ENCODE measurements at regions not wholly inside any gene's neighbourhood (a gene's known extent, or its start where the extent isn't known, plus 50 kb on each side); places are given as distances from the start of the nearest gene placed in this dataset.
"Not testable (repeated sequence)": the region's sequence is repeated elsewhere in the genome, so short reads cannot be mapped to it uniquely, and the experiment has no call there.

- no peaks in the 10 kb centered on the region for H3K79me2 ChIP-seq (ENCODE audit: insufficient read depth, low read length)
- no peaks in the 10 kb centered on the region for H3K27me3 ChIP-seq (ENCODE audit: insufficient read depth, low read length, poor library complexity, severe bottlenecking)
- H2AFZ ChIP-seq (ENCODE audit: low read length), result no peak overlapping the region
- no peaks in the 10 kb centered on the region for H3K36me3 ChIP-seq (ENCODE audit: insufficient read depth, low read length)
- no peaks in the 10 kb centered on the region for H4K20me1 ChIP-seq (ENCODE audit: insufficient read depth, low read length, poor library complexity, severe bottlenecking)
- no peaks in the 10 kb centered on the region for H3K9me3 ChIP-seq (ENCODE audit: insufficient read depth, low read depth, low read length)
- no peak overlapping the region for H3K4me3 ChIP-seq (ENCODE audit: low read length, poor library complexity, severe bottlenecking)
- TF ChIP-seq CTCF (conservative IDR thresholded peaks at IDR 0.05; ENCODE audit: low read length) (no peak), EZH2phosphoT487 (IDR thresholded peaks at IDR 0.05; ENCODE audit: borderline replicate concordance) (no peak)
- no peak overlapping the region for H3K4me2 ChIP-seq (ENCODE audit: low read depth, low read length, poor library complexity, severe bottlenecking)
- H3K4me1 ChIP-seq (ENCODE audit: insufficient read depth, low read length, poor library complexity, severe bottlenecking), result no peaks in the 10 kb centered on the region
- H3F3A ChIP-seq (ENCODE audit: low read depth), result no peaks in the 10 kb centered on the region
- no peak overlapping the region for H3K9ac ChIP-seq (ENCODE audit: low read depth, low read length, poor library complexity, severe bottlenecking)
- H3K9me2 ChIP-seq (replicated peaks; ENCODE audit: low read depth, low read length), result no peaks in the 10 kb centered on the region
Observed at GRCh38 chr6:101089640-101090039, 208.5 kb upstream of the ASCC3 start.

GRCh38 chr6:101090281-101090680 lies 209.2 kb upstream of the ASCC3 start:
- Histone ChIP-seq H3K4me2 (ENCODE audit: low read depth, low read length, poor library complexity, severe bottlenecking) (no peak overlapping the region), H3K36me3 (ENCODE audit: insufficient read depth, low read length) (no peaks in the 10 kb centered on the region), H3K9me3 (ENCODE audit: insufficient read depth, low read depth, low read length) (no peaks in the 10 kb centered on the region), H3K4me3 (ENCODE audit: low read length, poor library complexity, severe bottlenecking) (no peak overlapping the region), H3K79me2 (ENCODE audit: insufficient read depth, low read length) (no peaks in the 10 kb centered on the region), H4K20me1 (ENCODE audit: insufficient read depth, low read length, poor library complexity, severe bottlenecking) (no peaks in the 10 kb centered on the region), H3K4me1 (ENCODE audit: insufficient read depth, low read length, poor library complexity, severe bottlenecking) (no peaks in the 10 kb centered on the region), H3F3A (ENCODE audit: low read depth) (no peaks in the 10 kb centered on the region), H3K27me3 (ENCODE audit: insufficient read depth, low read length, poor library complexity, severe bottlenecking) (no peaks in the 10 kb centered on the region), H2AFZ (ENCODE audit: low read length) (no peak overlapping the region), H3K9me2 (replicated peaks; ENCODE audit: low read depth, low read length) (no peaks in the 10 kb centered on the region), H3K9ac (ENCODE audit: low read depth, low read length, poor library complexity, severe bottlenecking) (no peak overlapping the region)
- TF ChIP-seq EZH2phosphoT487 (IDR thresholded peaks at IDR 0.05; ENCODE audit: borderline replicate concordance) (no peak), CTCF (conservative IDR thresholded peaks at IDR 0.05; ENCODE audit: low read length) (no peak)

GRCh38 chr6:101098605-101099004 lies 217.5 kb upstream of the ASCC3 start:
- not testable (repeated sequence) for H3K79me2 ChIP-seq (ENCODE audit: insufficient read depth, low read length); H3K4me3 ChIP-seq (ENCODE audit: low read length, poor library complexity, severe bottlenecking); H3K9ac ChIP-seq (ENCODE audit: low read depth, low read length, poor library complexity, severe bottlenecking); H3K9me3 ChIP-seq (ENCODE audit: insufficient read depth, low read depth, low read length); H3F3A ChIP-seq (ENCODE audit: low read depth); H3K36me3 ChIP-seq (ENCODE audit: insufficient read depth, low read length); H3K9me2 ChIP-seq (replicated peaks; ENCODE audit: low read depth, low read length); H3K4me1 ChIP-seq (ENCODE audit: insufficient read depth, low read length, poor library complexity, severe bottlenecking); H4K20me1 ChIP-seq (ENCODE audit: insufficient read depth, low read length, poor library complexity, severe bottlenecking); H2AFZ ChIP-seq (ENCODE audit: low read length); H3K4me2 ChIP-seq (ENCODE audit: low read depth, low read length, poor library complexity, severe bottlenecking); H3K27me3 ChIP-seq (ENCODE audit: insufficient read depth, low read length, poor library complexity, severe bottlenecking)

- H3K4me1 ChIP-seq (ENCODE audit: insufficient read depth, low read length, poor library complexity, severe bottlenecking), result no peaks in the 10 kb centered on the region
- H4K20me1 ChIP-seq (ENCODE audit: insufficient read depth, low read length, poor library complexity, severe bottlenecking), result no peaks in the 10 kb centered on the region
- H3K4me2 ChIP-seq (ENCODE audit: low read depth, low read length, poor library complexity, severe bottlenecking), result no peak overlapping the region
- H3K79me2 ChIP-seq (ENCODE audit: insufficient read depth, low read length), result no peaks in the 10 kb centered on the region
- no peak overlapping the region for H3K4me3 ChIP-seq (ENCODE audit: low read length, poor library complexity, severe bottlenecking)
- no peaks in the 10 kb centered on the region for H3K36me3 ChIP-seq (ENCODE audit: insufficient read depth, low read length)
- no peak overlapping the region for H2AFZ ChIP-seq (ENCODE audit: low read length)
- H3K9ac ChIP-seq (ENCODE audit: low read depth, low read length, poor library complexity, severe bottlenecking), result no peak overlapping the region
- no peaks in the 10 kb centered on the region for H3K9me2 ChIP-seq (replicated peaks; ENCODE audit: low read depth, low read length)
- H3K9me3 ChIP-seq (ENCODE audit: insufficient read depth, low read depth, low read length), result no peaks in the 10 kb centered on the region
- no peaks in the 10 kb centered on the region for H3F3A ChIP-seq (ENCODE audit: low read depth)
- H3K27me3 ChIP-seq (ENCODE audit: insufficient read depth, low read length, poor library complexity, severe bottlenecking), result no peaks in the 10 kb centered on the region
- TF ChIP-seq EZH2phosphoT487 (IDR thresholded peaks at IDR 0.05; ENCODE audit: borderline replicate concordance) (no peak), CTCF (conservative IDR thresholded peaks at IDR 0.05; ENCODE audit: low read length) (no peak)
Observed at GRCh38 chr6:101102702-101103101, 221.6 kb upstream of the ASCC3 start.

All from Loucy (cell line).